HG03097 (cell line): ENCODE measurements at regions not wholly inside any gene's neighbourhood (a gene's known extent, or its start where the extent isn't known, plus 50 kb on each side); places are given as distances from the start of the nearest gene placed in this dataset.
"Not testable (repeated sequence)": the region's sequence is repeated elsewhere in the genome, so short reads cannot be mapped to it uniquely, and the experiment has no call there.

Experiments
- ATAC-seq: cut with Tn5 transposase; IDR thresholded peaks from one replicate; pipeline ENCODE4 v1.9.1; 2021; ENCODE audit not compliant: unreplicated experiment, low FRiP score

- no peak for ATAC-seq
Observed at GRCh38 chr2:153308466-153308865, 170.1 kb downstream of the RPRM start.

- no peak for ATAC-seq
Observed at GRCh38 chr2:153307223-153307622, 171.3 kb downstream of the RPRM start.

GRCh38 chr2:153299809-153300208, 178.8 kb downstream of the RPRM start:
- no peak for ATAC-seq

- ATAC-seq = no peak
Observed at GRCh38 chr2:153299217-153299616, 179.3 kb downstream of the RPRM start.

GRCh38 chr2:153294199-153294786, 184.3 kb downstream of the RPRM start:
- ATAC-seq = no peak

GRCh38 chr2:153291718-153292117, 186.8 kb downstream of the RPRM start:
- ATAC-seq = no peak

GRCh38 chr2:153287109-153287801, 191.3 kb downstream of the RPRM start:
- ATAC-seq = no peak

- ATAC-seq = no peak
Observed at GRCh38 chr2:153268941-153269461, 209.6 kb downstream of the RPRM start.

GRCh38 chr2:153256876-153257275, 221.7 kb downstream of the RPRM start:
- not testable (repeated sequence) for ATAC-seq

GRCh38 chr2:153246636-153247035, 231.9 kb downstream of the RPRM start:
- not testable (repeated sequence) for ATAC-seq

GRCh38 chr2:153235516-153235915, 243.0 kb downstream of the RPRM start:
- ATAC-seq = peak; percentile 99

GRCh38 chr2:153232464-153232863, 246.1 kb downstream of the RPRM start:
- ATAC-seq = no peak

- no peak for ATAC-seq
Observed at GRCh38 chr2:153230977-153231376, 247.6 kb downstream of the RPRM start.

GRCh38 chr2:153228904-153229303, 249.7 kb downstream of the RPRM start:
- no peak for ATAC-seq

- ATAC-seq = no peak
Observed at GRCh38 chr2:153227981-153228380, 250.6 kb downstream of the RPRM start.

GRCh38 chr2:153222231-153223165, 256.1 kb downstream of the RPRM start:
- no peak for ATAC-seq

- ATAC-seq = no peak
Observed at GRCh38 chr2:153221506-153221905, 257.1 kb downstream of the RPRM start.

- no peak for ATAC-seq
Observed at GRCh38 chr2:153221087-153221486, 257.5 kb downstream of the RPRM start.

GRCh38 chr2:153218851-153219250, 259.7 kb downstream of the RPRM start:
- ATAC-seq = no peak

GRCh38 chr2:153214337-153214736, 264.2 kb downstream of the RPRM start:
- no peak for ATAC-seq

GRCh38 chr2:153213022-153213421, 265.5 kb downstream of the RPRM start:
- ATAC-seq = peak; percentile 51
